ENCODE measurements at regions not wholly inside any gene's neighbourhood (a gene's known extent, or its start where the extent isn't known, plus 50 kb on each side); places are given as distances from the start of the nearest gene placed in this dataset.

DNA sequence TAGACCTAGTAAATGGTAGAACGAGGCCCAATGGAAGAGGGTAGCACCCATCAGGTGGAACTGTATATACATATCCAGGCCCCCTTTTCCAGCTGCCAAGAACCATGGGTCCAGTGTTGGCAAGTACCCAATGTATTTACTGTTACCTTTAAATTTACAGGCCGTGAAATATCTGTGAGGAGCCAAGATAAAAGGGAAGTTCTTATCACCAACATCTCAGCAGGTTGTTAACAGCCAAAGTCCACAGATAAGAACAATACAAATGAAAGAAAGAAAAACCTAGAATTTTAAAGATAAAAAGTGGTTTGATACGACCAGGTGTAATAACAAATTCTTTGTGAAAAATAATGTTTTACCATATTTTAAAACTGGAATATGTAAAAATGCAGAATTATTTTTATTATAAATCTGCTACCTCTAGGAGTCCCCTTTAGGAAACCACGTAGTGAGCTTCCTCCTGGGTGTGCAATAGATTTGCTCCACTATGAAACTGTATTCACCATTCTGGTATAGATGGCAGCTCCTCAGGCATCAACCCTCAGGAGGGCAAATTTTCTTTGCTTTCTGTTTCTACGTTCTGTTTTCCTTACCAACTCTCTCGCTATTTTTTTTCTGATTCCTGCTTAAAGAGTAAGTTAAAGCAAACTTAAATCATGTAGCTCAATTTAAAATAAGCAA, 292.2 kb upstream of the SLC10A2 start:
- no peak for DNase-seq (ENCODE audit: low read depth, low spot score)
- Histone ChIP-seq H3K36me3 (ENCODE audit: insufficient read depth, insufficient read length, low read length) (no peaks in the 10 kb centered on the region), H3K9ac (ENCODE audit: insufficient read length, low read depth) (no peak overlapping the region), H3K4me3 (ENCODE audit: insufficient read length, low read depth) (no peak overlapping the region), H3K27me3 (ENCODE audit: insufficient read depth, insufficient read length) (no peaks in the 10 kb centered on the region), H3K9me3 (ENCODE audit: insufficient read depth, low read length) (no peaks in the 10 kb centered on the region), H3K4me1 (ENCODE audit: insufficient read depth, insufficient read length) (no peaks in the 10 kb centered on the region)
- TF ChIP-seq SUZ12 (IDR thresholded peaks at IDR 0.05; ENCODE audit: extremely low read depth, insufficient read depth, insufficient read length) (no peak), ZNF274 (IDR thresholded peaks at IDR 0.05; ENCODE audit: low read depth, low read length) (no peak), YY1 (IDR thresholded peaks at IDR 0.05; ENCODE audit: insufficient read depth, insufficient read length) (no peak)

DNA sequence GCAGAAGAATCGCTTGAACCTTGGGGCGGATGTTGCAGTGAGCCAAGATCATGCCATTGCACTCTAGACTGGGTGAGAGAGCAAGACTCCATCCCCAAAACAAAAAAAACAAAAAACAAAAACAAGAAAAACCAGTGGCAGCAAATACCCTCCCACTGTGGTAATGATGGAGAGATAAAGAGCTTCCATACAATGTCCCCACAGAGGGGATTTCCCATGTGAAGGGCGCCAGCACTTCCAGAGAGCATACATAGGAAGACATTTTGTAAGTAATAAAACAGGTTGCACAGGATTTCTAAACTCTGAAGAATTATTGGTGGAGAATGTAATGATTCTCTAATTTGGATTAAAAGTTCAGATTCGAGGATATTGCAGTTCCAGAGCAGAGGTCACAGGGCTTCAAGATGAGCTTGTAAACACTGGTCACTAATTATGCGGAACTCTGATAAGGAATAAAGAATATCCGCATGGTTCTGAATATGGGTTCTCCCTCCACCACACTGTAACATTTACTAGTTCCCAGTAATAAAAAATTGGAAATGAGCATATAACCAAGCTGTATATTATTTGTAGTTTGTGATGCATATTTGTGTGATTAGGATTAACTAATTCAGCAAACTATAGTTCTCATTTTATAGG, 290.1 kb upstream of the SLC10A2 start:
- Histone ChIP-seq H3K4me1 (ENCODE audit: insufficient read depth, insufficient read length) (peaks cover 1% of the 10 kb centered on the region), H3K9me3 (ENCODE audit: insufficient read depth, low read length) (no peaks in the 10 kb centered on the region), H3K36me3 (ENCODE audit: insufficient read depth, insufficient read length, low read length) (no peaks in the 10 kb centered on the region), H3K9ac (ENCODE audit: insufficient read length, low read depth) (no peak overlapping the region), H3K4me3 (ENCODE audit: insufficient read length, low read depth) (no peak overlapping the region), H3K27me3 (ENCODE audit: insufficient read depth, insufficient read length) (no peaks in the 10 kb centered on the region)
- TF ChIP-seq ZNF274 (IDR thresholded peaks at IDR 0.05; ENCODE audit: low read depth, low read length) (no peak), YY1 (IDR thresholded peaks at IDR 0.05; ENCODE audit: insufficient read depth, insufficient read length) (no peak), SUZ12 (IDR thresholded peaks at IDR 0.05; ENCODE audit: extremely low read depth, insufficient read depth, insufficient read length) (no peak)
- no peak for DNase-seq (ENCODE audit: low read depth, low spot score)

GRCh38 chr13:103354171-103354570, 288.0 kb upstream of the SLC10A2 start:
- Histone ChIP-seq H3K9ac (ENCODE audit: insufficient read length, low read depth) (no peak overlapping the region), H3K36me3 (ENCODE audit: insufficient read depth, insufficient read length, low read length) (no peaks in the 10 kb centered on the region), H3K27me3 (ENCODE audit: insufficient read depth, insufficient read length) (no peaks in the 10 kb centered on the region), H3K9me3 (ENCODE audit: insufficient read depth, low read length) (no peaks in the 10 kb centered on the region), H3K4me3 (ENCODE audit: insufficient read length, low read depth) (no peak overlapping the region), H3K4me1 (ENCODE audit: insufficient read depth, insufficient read length) (peaks cover 2% of the 10 kb centered on the region)
- TF ChIP-seq YY1 (IDR thresholded peaks at IDR 0.05; ENCODE audit: insufficient read depth, insufficient read length) (no peak), ZNF274 (IDR thresholded peaks at IDR 0.05; ENCODE audit: low read depth, low read length) (no peak), SUZ12 (IDR thresholded peaks at IDR 0.05; ENCODE audit: extremely low read depth, insufficient read depth, insufficient read length) (no peak)
- no peak for DNase-seq (ENCODE audit: low read depth, low spot score)

- H3K4me1 ChIP-seq (ENCODE audit: insufficient read depth, insufficient read length), result peaks cover 2% of the 10 kb centered on the region
- no peaks in the 10 kb centered on the region for H3K27me3 ChIP-seq (ENCODE audit: insufficient read depth, insufficient read length)
- TF ChIP-seq YY1 (IDR thresholded peaks at IDR 0.05; ENCODE audit: insufficient read depth, insufficient read length), result no peak
- no peak for TF ChIP-seq SUZ12 (IDR thresholded peaks at IDR 0.05; ENCODE audit: extremely low read depth, insufficient read depth, insufficient read length)
- TF ChIP-seq ZNF274 (IDR thresholded peaks at IDR 0.05; ENCODE audit: low read depth, low read length), result no peak
- peak overlapping the region; percentile 44 for H3K9ac ChIP-seq (ENCODE audit: insufficient read length, low read depth)
- H3K9me3 ChIP-seq (ENCODE audit: insufficient read depth, low read length), result no peaks in the 10 kb centered on the region
- peak; percentile 36 for DNase-seq (ENCODE audit: low read depth, low spot score)
- no peaks in the 10 kb centered on the region for H3K36me3 ChIP-seq (ENCODE audit: insufficient read depth, insufficient read length, low read length)
- peak overlapping the region; percentile 24 for H3K4me3 ChIP-seq (ENCODE audit: insufficient read length, low read depth)
These were observed 285.0 kb upstream of the SLC10A2 start for GRCh38 chr13:103351035-103351828.

- H3K36me3 ChIP-seq (ENCODE audit: insufficient read depth, insufficient read length, low read length), result no peaks in the 10 kb centered on the region
- H3K9me3 ChIP-seq (ENCODE audit: insufficient read depth, low read length), result no peaks in the 10 kb centered on the region
- no peaks in the 10 kb centered on the region for H3K27me3 ChIP-seq (ENCODE audit: insufficient read depth, insufficient read length)
- no peak overlapping the region for H3K4me3 ChIP-seq (ENCODE audit: insufficient read length, low read depth)
- no peak for TF ChIP-seq ZNF274 (IDR thresholded peaks at IDR 0.05; ENCODE audit: low read depth, low read length)
- TF ChIP-seq YY1 (IDR thresholded peaks at IDR 0.05; ENCODE audit: insufficient read depth, insufficient read length), result no peak
- no peak for TF ChIP-seq SUZ12 (IDR thresholded peaks at IDR 0.05; ENCODE audit: extremely low read depth, insufficient read depth, insufficient read length)
- H3K9ac ChIP-seq (ENCODE audit: insufficient read length, low read depth), result no peak overlapping the region
- H3K4me1 ChIP-seq (ENCODE audit: insufficient read depth, insufficient read length), result peaks cover 2% of the 10 kb centered on the region
- no peak for DNase-seq (ENCODE audit: low read depth, low spot score)
These were observed 283.9 kb upstream of the SLC10A2 start for GRCh38 chr13:103350147-103350546.

DNA sequence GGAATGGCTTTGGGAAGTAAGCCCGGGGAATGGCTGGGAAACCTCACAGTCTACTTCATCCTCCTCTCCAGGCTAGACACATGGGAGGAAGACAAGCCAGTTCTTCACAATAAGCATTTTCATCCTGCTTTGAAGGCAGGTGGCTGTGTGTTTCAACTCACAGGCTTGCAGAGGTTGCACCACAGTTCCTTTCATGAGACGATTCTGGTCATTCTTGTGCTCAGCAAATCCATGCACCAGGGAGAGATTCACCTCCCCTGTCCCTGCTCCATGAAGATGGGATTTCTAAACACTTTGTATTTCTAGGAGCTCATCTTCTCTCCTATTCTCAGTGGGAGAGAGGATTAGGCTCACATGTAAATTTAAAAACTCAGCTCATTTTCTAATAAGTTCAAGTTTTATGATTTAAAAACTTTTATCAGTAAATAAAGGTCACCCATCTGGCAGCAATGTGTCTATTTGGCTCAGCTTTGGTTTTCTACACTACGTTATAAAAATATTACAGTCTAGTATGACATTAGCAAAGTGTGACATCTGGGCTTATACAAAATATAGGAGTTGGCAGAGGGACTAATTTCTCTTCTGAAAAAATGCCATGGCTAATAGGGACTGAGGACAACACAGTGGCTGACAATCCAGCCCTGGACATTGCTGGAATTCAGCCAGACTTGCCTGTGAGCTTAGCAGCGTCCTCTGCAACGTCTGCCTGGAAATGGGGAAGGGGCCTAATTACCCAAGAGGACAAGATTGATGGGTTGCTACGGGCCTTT, 283.2 kb upstream of the SLC10A2 start:
- H3K36me3 ChIP-seq (ENCODE audit: insufficient read depth, insufficient read length, low read length), result no peaks in the 10 kb centered on the region
- no peak for DNase-seq (ENCODE audit: low read depth, low spot score)
- no peak overlapping the region for H3K4me3 ChIP-seq (ENCODE audit: insufficient read length, low read depth)
- H3K9ac ChIP-seq (ENCODE audit: insufficient read length, low read depth), result no peak overlapping the region
- H3K27me3 ChIP-seq (ENCODE audit: insufficient read depth, insufficient read length), result no peaks in the 10 kb centered on the region
- TF ChIP-seq YY1 (IDR thresholded peaks at IDR 0.05; ENCODE audit: insufficient read depth, insufficient read length) (no peak), SUZ12 (IDR thresholded peaks at IDR 0.05; ENCODE audit: extremely low read depth, insufficient read depth, insufficient read length) (no peak), ZNF274 (IDR thresholded peaks at IDR 0.05; ENCODE audit: low read depth, low read length) (no peak)
- H3K9me3 ChIP-seq (ENCODE audit: insufficient read depth, low read length), result no peaks in the 10 kb centered on the region
- peaks cover 2% of the 10 kb centered on the region for H3K4me1 ChIP-seq (ENCODE audit: insufficient read depth, insufficient read length)
